PC-3 (cell line): ENCODE measurements at regions not wholly inside any gene's neighbourhood (a gene's known extent, or its start where the extent isn't known, plus 50 kb on each side); places are given as distances from the start of the nearest gene placed in this dataset.
A peak's percentile ranks its signal among the peaks of the same experiment; 100 is the strongest.

Source experiments
- ATAC-seq: fragments of 200-7000 bp; cut with Tn5 transposase; 2 replicates; pipeline ENCODE4 v1.9.1; 2020; ENCODE audit warnings: mild to moderate bottlenecking, moderate library complexity
- BruUV-seq: library from RNA; stranded (reverse); fragments of 400-500 nt; replicated peaks from 2 replicates; lab custom pipeline; 2021; lab: Mats Ljungman, UMichigan
- CTCF ChIA-PET: fragments of 300-600 bp; sonication (Branson Sonifier 250); formaldehyde crosslinking; loops from one replicate; lab custom pipeline; 2022; ENCODE audit warnings: antibody characterized with exemption; lab: Charles Lee
- POLR2A ChIA-PET: fragments of 300-600 bp; sonication (Branson Sonifier 250); formaldehyde crosslinking; loops from one replicate; lab custom pipeline; 2022; ENCODE audit warnings: antibody characterized with exemption; ENCODE audit not compliant: unreplicated experiment; lab: Charles Lee
- DNase-seq: peaks from one replicate; pipeline ENCODE4 v3.0.0-alpha.2; 2015
- H2AFZ ChIP-seq: fragments of 300-600 bp; sonication (generic); 2 replicates; pipeline ENCODE4 v1.6.0; 2016; ENCODE audit warnings: antibody characterized with exemption, low read length
- H3F3A ChIP-seq: fragments of 300-600 bp; sonication (generic); one replicate; pipeline ENCODE4 v1.6.0; 2017; ENCODE audit warnings: antibody characterized with exemption, low read length, control low read depth, mild to moderate bottlenecking; ENCODE audit not compliant: unreplicated experiment
- H3K27ac ChIP-seq: fragments of 300-600 bp; sonication (generic); 2 replicates; pipeline ENCODE4 v1.5.1; 2016; ENCODE audit warnings: mild to moderate bottlenecking, low read length
- H3K27me3 ChIP-seq: fragments of 300-600 bp; sonication (generic); 2 replicates; pipeline ENCODE4 v1.6.1; 2016; ENCODE audit warnings: low read length, mixed read lengths
- H3K36me3 ChIP-seq: fragments of 300-600 bp; sonication (generic); 2 replicates; pipeline ENCODE4 v1.6.1; 2016; ENCODE audit warnings: low read depth, mixed run types, low read length, mixed read lengths
- H3K4me1 ChIP-seq: fragments of 300-600 bp; sonication (generic); 2 replicates; pipeline ENCODE4 v1.5.1; 2016; ENCODE audit warnings: low read length; ENCODE audit not compliant: insufficient read depth
- H3K4me2 ChIP-seq: fragments of 300-600 bp; sonication (generic); 2 replicates; pipeline ENCODE4 v1.6.0; 2016; ENCODE audit warnings: low read length
- H3K4me3 ChIP-seq: fragments of 300-600 bp; sonication (generic); 2 replicates; pipeline ENCODE4 v1.5.1; 2016; ENCODE audit warnings: mild to moderate bottlenecking, low read length, mixed read lengths
- H3K79me2 ChIP-seq: fragments of 300-600 bp; sonication (generic); 2 replicates; pipeline ENCODE4 v1.6.1; 2017; ENCODE audit warnings: low read length, mixed read lengths
- H3K9ac ChIP-seq: fragments of 300-600 bp; sonication (generic); 2 replicates; pipeline ENCODE4 v1.6.0; 2016; ENCODE audit warnings: mild to moderate bottlenecking, low read length
- H3K9me2 ChIP-seq: fragments of 300-600 bp; sonication (generic); replicated peaks from 2 replicates; pipeline ENCODE4 v1.6.1; 2016; ENCODE audit warnings: mixed run types, low read length, mixed read lengths
- H3K9me3 ChIP-seq: fragments of 300-600 bp; sonication (generic); 2 replicates; pipeline ENCODE4 v1.6.1; 2016; ENCODE audit warnings: low read length, mixed read lengths
- H4K20me1 ChIP-seq: fragments of 300-600 bp; sonication (generic); 2 replicates; pipeline ENCODE4 v1.6.1; 2016; ENCODE audit warnings: low read length, mixed read lengths
- EZH2 ChIP-seq: fragments of 300-600 bp; sonication (generic); IDR thresholded peaks from one replicate; pipeline ENCODE4 v1.6.1; 2017; ENCODE audit warnings: antibody characterized with exemption, mild to moderate bottlenecking, low read length; ENCODE audit not compliant: unreplicated experiment
- EZH2phosphoT487 ChIP-seq: fragments of 300-600 bp; sonication (generic); IDR thresholded peaks from 2 replicates; pipeline ENCODE4 v1.6.1; 2018; ENCODE audit warnings: mild to moderate bottlenecking, antibody characterized with exemption, low read length, borderline replicate concordance
- intact Hi-C: fragments of 100-400 bp; cut with micrococcal nuclease; formaldehyde crosslinking; loops from 2 replicates; pipeline ENCODE4 v1.9.0; 2023
- TF ChIP-seq, protein P1 (sequence below): fragments of 300-600 bp; sonication (generic); conservative IDR thresholded peaks from 2 replicates; pipeline ENCODE4 v1.5.1; 2017; ENCODE audit warnings: antibody characterized with exemption, low read depth, mild to moderate bottlenecking, low read length

DNA sequence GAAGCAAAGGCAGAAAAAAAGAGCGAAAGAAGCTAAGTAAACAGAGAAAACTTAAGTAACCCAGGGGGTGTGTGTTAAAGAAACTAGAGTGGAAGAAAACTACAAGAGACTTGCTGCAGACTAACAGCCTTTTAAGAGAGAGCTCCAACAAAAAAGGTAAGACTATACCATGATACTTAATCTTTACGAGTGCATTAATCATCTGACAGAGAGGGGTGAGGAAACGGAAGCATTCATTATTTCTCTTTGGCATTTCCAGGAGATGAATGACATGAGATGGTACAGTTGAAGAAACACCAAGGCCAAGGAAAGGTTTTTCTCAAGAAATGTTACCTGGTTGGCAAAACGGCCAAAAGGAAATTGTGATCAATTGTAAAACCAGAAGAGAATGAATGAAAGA is 906.8 kb downstream of the QKI start:
- Histone ChIP-seq H3K4me2 (peak overlapping the region; percentile 48; the same call in 1 of the 2 replicates), H3K4me3 (no peak overlapping the region), H3K9ac (no peak overlapping the region), H3K9me3 (no peaks in the 10 kb centered on the region), H4K20me1 (no peaks in the 10 kb centered on the region), H3K9me2 (no peaks in the 10 kb centered on the region), H3K79me2 (no peaks in the 10 kb centered on the region), H3K27ac (peak overlapping the region; percentile 37; the same call in 1 of the 2 replicates), H2AFZ (no peak overlapping the region), H3K36me3 (no peaks in the 10 kb centered on the region), H3K27me3 (no peaks in the 10 kb centered on the region), H3K4me1 (peaks cover 18% of the 10 kb centered on the region), H3F3A (no peaks in the 10 kb centered on the region)
- POLR2A ChIA-PET: no interaction called here
- no TSS peak for BruUV-seq
- TF ChIP-seq EZH2phosphoT487 (no peak), EZH2 (no peak)
- TF ChIP-seq, protein P1, sequence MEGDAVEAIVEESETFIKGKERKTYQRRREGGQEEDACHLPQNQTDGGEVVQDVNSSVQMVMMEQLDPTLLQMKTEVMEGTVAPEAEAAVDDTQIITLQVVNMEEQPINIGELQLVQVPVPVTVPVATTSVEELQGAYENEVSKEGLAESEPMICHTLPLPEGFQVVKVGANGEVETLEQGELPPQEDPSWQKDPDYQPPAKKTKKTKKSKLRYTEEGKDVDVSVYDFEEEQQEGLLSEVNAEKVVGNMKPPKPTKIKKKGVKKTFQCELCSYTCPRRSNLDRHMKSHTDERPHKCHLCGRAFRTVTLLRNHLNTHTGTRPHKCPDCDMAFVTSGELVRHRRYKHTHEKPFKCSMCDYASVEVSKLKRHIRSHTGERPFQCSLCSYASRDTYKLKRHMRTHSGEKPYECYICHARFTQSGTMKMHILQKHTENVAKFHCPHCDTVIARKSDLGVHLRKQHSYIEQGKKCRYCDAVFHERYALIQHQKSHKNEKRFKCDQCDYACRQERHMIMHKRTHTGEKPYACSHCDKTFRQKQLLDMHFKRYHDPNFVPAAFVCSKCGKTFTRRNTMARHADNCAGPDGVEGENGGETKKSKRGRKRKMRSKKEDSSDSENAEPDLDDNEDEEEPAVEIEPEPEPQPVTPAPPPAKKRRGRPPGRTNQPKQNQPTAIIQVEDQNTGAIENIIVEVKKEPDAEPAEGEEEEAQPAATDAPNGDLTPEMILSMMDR: no peak
- peak; percentile 50 for DNase-seq
- intact Hi-C loops: no loop called here
- ATAC-seq: peak; percentile 33
- CTCF ChIA-PET: no interaction called here

DNA sequence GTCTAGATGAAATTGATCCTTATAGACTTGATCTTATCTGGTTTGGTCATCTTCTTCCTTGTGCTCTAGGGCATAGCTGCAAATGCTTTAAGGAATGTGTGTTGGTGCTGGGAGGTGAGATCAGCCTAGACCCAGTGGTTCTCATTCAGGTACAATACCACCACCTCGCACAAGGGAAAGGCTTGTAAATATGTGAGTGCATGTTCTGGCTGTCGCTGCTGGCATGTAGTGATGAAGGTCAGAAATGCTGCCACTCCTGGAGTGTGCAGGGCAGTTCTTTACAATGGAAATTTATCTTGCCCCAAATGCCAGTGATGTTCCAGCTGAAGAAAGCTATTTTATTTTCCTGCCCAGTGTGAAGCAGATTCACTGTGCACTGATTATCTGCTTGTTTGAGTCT is 900.9 kb downstream of the QKI start:
- TF ChIP-seq EZH2: no peak
- no peak for TF ChIP-seq EZH2phosphoT487
- TF ChIP-seq, protein P1: no peak
- no peaks in the 10 kb centered on the region for H3K36me3 ChIP-seq
- CTCF ChIA-PET: no interaction called here
- DNase-seq (no peak), ATAC-seq (no peak)
- H3K4me3 ChIP-seq: no peak overlapping the region
- POLR2A ChIA-PET: no interaction called here
- H3K9ac ChIP-seq: no peak overlapping the region
- no peak overlapping the region for H3K4me2 ChIP-seq
- no TSS peak for BruUV-seq
- H3K27me3 ChIP-seq: no peaks in the 10 kb centered on the region
- H3K4me1 ChIP-seq: no peaks in the 10 kb centered on the region
- intact Hi-C loops: no loop called here
- no peak overlapping the region for H3K27ac ChIP-seq
- H3K79me2 ChIP-seq: no peaks in the 10 kb centered on the region
- no peak overlapping the region for H2AFZ ChIP-seq
- no peaks in the 10 kb centered on the region for H3F3A ChIP-seq
- no peaks in the 10 kb centered on the region for H4K20me1 ChIP-seq
- no peaks in the 10 kb centered on the region for H3K9me2 ChIP-seq
- no peaks in the 10 kb centered on the region for H3K9me3 ChIP-seq

DNA sequence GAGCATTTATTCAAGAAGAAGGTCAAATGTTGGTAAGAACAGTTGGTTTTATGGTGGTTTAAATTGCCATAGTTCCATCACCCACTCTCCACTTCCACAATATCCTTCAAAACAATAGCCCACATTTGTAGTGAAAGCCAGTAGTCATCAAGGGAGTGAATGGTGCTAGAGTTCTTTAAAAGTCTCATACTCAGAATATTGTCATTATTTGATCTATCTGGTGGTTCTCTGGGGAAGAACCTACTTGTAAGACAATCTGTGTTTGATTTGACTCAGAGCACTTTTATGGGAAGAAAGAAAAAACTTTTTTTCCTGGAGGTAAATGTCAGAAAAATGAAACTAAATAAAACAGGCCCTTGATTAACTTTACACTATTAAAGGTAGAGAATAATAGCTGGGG is 893.8 kb downstream of the QKI start:
- BruUV-seq: no TSS peak
- Histone ChIP-seq H3K4me3 (no peak overlapping the region), H3K9me2 (no peaks in the 10 kb centered on the region), H4K20me1 (no peaks in the 10 kb centered on the region), H3K27ac (peak overlapping the region; percentile 61), H3F3A (no peaks in the 10 kb centered on the region), H3K36me3 (no peaks in the 10 kb centered on the region), H3K4me2 (0 out of 2 replicates have a peak overlapping the region, but pooled peaks have one; percentile 19), H3K27me3 (no peaks in the 10 kb centered on the region), H3K9me3 (no peaks in the 10 kb centered on the region; the same call in 1 of the 2 replicates), H3K9ac (no peak overlapping the region), H2AFZ (no peak overlapping the region), H3K79me2 (no peaks in the 10 kb centered on the region), H3K4me1 (peaks cover 10% of the 10 kb centered on the region; the same call in 1 of the 2 replicates)
- TF ChIP-seq EZH2: no peak
- TF ChIP-seq EZH2phosphoT487: no peak
- TF ChIP-seq, protein P1: no peak
- DNase-seq: peak; percentile 52
- CTCF ChIA-PET: no interaction called here
- POLR2A ChIA-PET: no interaction called here
- intact Hi-C loops: no loop called here
- ATAC-seq: peak; percentile 72
